ENCODE measurements at regions not wholly inside any gene's neighbourhood (a gene's known extent, or its start where the extent isn't known, plus 50 kb on each side); places are given as distances from the start of the nearest gene placed in this dataset.

DNA sequence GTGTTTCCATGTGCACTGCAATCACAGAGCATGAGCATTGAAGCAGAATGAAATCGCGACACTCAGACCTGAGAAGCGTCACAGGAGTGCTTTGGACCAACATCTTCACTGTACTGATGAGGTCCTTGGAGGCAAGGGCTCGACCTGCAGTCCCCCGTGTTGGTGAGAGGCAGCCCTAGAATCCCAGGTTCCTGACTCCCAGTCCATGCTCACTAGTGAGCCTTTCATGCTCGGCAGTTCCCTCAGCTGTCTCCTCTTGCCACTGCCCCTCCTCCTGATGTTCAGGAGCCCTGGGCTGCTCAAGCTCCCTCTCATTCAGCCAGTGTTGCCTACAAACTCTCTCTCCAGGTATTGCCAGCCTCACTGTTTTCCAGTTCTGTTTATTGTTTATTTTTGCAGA is 291.4 kb downstream of the DYSF start:
- Histone ChIP-seq H3K4me2 (ENCODE audit: insufficient read depth, low read length) (no peak overlapping the region), H3K36me3 (ENCODE audit: control insufficient read depth, insufficient read depth, low read length) (no peaks in the 10 kb centered on the region), H3K9me1 (ENCODE audit: control insufficient read depth, insufficient read depth, low read length) (no peaks in the 10 kb centered on the region), H3K9me3 (replicated peaks; ENCODE audit: control insufficient read depth, insufficient read depth, low read depth, low read length) (0 out of 2 replicates have a peak, but pooled peaks cover 2% of the 10 kb centered on the region), H3K4me1 (replicated peaks in 1 of 2; ENCODE audit: control insufficient read depth in 2 of 2, insufficient read depth in 2 of 2, low read length in 2 of 2) (peaks cover 33 to 58% of the 10 kb centered on the region in 2 experiments), H3K9ac (ENCODE audit: insufficient read depth in 1 of 2, low read depth in 2 of 2, low read length in 2 of 2) (no peak overlapping the region), H3K27me3 (ENCODE audit: control insufficient read depth in 2 of 2, insufficient read depth in 2 of 2, low read length in 2 of 2) (no peaks in the 10 kb centered on the region), H3K27ac (ENCODE audit: extremely low read depth, low read depth, low read length) (no peak overlapping the region), H2AFZ (ENCODE audit: low read depth, low read length) (peak overlapping the region; percentile 44; the same call in 1 of the 2 replicates), H3K79me2 (ENCODE audit: control insufficient read depth, insufficient read depth, low read length) (no peaks in the 10 kb centered on the region), H4K20me1 (replicated peaks; ENCODE audit: control insufficient read depth, insufficient read depth, low read length) (no peaks in the 10 kb centered on the region), H3K4me3 (no peak overlapping the region)
- FAIRE-seq (no peak), ATAC-seq (no peak), DNase-seq (ENCODE audit: extremely low read depth in 1 of 4, low spot score in 3 of 4) (no peak)
- ChIA-PET CTCF (ENCODE audit: low intra/inter-chr PET ratio) (no interaction called here), POLR2A (no interaction called here)
- TF ChIP-seq, protein P1, sequence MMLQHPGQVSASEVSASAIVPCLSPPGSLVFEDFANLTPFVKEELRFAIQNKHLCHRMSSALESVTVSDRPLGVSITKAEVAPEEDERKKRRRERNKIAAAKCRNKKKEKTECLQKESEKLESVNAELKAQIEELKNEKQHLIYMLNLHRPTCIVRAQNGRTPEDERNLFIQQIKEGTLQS (IDR thresholded peaks at IDR 0.05) = no peak
- TF ChIP-seq, protein P1 (CRISPR knock-in tag; conservative IDR thresholded peaks at IDR 0.05) = no peak
- TF ChIP-seq ZNF696 (CRISPR knock-in tag; conservative IDR thresholded peaks at IDR 0.05) (no peak), ZKSCAN1 (IDR thresholded peaks at IDR 0.05; ENCODE audit: low read depth, low read length) (no peak), ZFP1 (CRISPR knock-in tag; IDR thresholded peaks at IDR 0.05) (no peak), NFE2L1 (tag; IDR thresholded peaks at IDR 0.05; ENCODE audit: borderline replicate concordance, low read depth) (no peak), BACH1 (tag; IDR thresholded peaks at IDR 0.05) (no peak)
- TF ChIP-seq, protein P2, sequence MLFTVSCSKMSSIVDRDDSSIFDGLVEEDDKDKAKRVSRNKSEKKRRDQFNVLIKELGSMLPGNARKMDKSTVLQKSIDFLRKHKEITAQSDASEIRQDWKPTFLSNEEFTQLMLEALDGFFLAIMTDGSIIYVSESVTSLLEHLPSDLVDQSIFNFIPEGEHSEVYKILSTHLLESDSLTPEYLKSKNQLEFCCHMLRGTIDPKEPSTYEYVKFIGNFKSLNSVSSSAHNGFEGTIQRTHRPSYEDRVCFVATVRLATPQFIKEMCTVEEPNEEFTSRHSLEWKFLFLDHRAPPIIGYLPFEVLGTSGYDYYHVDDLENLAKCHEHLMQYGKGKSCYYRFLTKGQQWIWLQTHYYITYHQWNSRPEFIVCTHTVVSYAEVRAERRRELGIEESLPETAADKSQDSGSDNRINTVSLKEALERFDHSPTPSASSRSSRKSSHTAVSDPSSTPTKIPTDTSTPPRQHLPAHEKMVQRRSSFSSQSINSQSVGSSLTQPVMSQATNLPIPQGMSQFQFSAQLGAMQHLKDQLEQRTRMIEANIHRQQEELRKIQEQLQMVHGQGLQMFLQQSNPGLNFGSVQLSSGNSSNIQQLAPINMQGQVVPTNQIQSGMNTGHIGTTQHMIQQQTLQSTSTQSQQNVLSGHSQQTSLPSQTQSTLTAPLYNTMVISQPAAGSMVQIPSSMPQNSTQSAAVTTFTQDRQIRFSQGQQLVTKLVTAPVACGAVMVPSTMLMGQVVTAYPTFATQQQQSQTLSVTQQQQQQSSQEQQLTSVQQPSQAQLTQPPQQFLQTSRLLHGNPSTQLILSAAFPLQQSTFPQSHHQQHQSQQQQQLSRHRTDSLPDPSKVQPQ (CRISPR knock-in tag; IDR thresholded peaks at IDR 0.05; ENCODE audit: borderline replicate concordance) = no peak
- TF ChIP-seq, protein P3, sequence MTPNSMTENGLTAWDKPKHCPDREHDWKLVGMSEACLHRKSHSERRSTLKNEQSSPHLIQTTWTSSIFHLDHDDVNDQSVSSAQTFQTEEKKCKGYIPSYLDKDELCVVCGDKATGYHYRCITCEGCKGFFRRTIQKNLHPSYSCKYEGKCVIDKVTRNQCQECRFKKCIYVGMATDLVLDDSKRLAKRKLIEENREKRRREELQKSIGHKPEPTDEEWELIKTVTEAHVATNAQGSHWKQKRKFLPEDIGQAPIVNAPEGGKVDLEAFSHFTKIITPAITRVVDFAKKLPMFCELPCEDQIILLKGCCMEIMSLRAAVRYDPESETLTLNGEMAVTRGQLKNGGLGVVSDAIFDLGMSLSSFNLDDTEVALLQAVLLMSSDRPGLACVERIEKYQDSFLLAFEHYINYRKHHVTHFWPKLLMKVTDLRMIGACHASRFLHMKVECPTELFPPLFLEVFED (CRISPR knock-in tag; conservative IDR thresholded peaks at IDR 0.05) = no peak
- TF ChIP-seq, protein P4, sequence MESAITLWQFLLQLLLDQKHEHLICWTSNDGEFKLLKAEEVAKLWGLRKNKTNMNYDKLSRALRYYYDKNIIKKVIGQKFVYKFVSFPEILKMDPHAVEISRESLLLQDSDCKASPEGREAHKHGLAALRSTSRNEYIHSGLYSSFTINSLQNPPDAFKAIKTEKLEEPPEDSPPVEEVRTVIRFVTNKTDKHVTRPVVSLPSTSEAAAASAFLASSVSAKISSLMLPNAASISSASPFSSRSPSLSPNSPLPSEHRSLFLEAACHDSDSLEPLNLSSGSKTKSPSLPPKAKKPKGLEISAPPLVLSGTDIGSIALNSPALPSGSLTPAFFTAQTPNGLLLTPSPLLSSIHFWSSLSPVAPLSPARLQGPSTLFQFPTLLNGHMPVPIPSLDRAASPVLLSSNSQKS (CRISPR knock-in tag; IDR thresholded peaks at IDR 0.05) = no peak
- intact Hi-C loops (cut with micrococcal nuclease) (no loop called here), in situ Hi-C loops (cut with MboI) (no loop called here)
- no TSS peak for BruUV-seq (replicated peaks)
- WGBS (ENCODE audit: insufficient coverage, low coverage, missing lambda C conversion rate) = 37% methylated on average over 6 of the region's 6 CpGs

Measured in K562 (cell line).